Astrocyte of the spinal cord (primary cell): ENCODE measurements at regions not wholly inside any gene's neighbourhood (a gene's known extent, or its start where the extent isn't known, plus 50 kb on each side); places are given as distances from the start of the nearest gene placed in this dataset.

Source experiments
- DNase-seq: peaks from one replicate; pipeline ENCODE4 v3.0.0; 2011; ENCODE audit warnings: low read depth, low spot score
- H3K4me3 ChIP-seq: 2 replicates; pipeline ENCODE4 v1.5.1; 2011; ENCODE audit warnings: low read depth, mild to moderate bottlenecking, low read length, moderate library complexity
- CTCF ChIP-seq: IDR thresholded peaks from 2 replicates; pipeline ENCODE4 v1.5.1; 2012; ENCODE audit warnings: low read depth, mild to moderate bottlenecking, low read length, inconsistent platforms
- in situ Hi-C: cut with HindIII; loops from 2 replicates; pipeline ENCODE4 v1.10.0; 2017; ENCODE audit warnings: low sequenced_read_pairs

GRCh38 chr12:127750076-127750840, 516.7 kb upstream of the TMEM132C start:
- TF ChIP-seq CTCF = no peak
- DNase-seq = peak; percentile 0
- in situ Hi-C loops = no loop called here
- H3K4me3 ChIP-seq = no peak overlapping the region

DNA sequence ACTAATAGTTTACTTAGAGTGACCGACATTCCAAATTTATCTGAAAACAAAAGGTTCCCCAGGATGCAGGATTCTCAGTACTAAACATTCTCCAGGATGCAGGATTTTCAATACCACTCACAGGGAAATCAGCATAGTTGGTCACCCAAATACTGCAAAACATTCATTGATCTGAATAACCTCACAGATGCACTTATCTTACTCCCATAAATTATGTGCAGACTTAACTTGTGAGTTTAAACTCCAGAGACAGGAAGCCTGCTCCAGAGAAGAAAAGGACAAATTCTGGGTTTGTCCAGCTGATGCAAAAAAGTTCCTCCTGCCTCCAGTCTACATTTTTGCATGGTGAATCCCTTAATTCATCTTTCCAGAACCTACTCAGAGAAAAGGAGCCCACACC, 514.2 kb upstream of the TMEM132C start:
- DNase-seq = no peak
- no peak for TF ChIP-seq CTCF
- no peak overlapping the region for H3K4me3 ChIP-seq
- in situ Hi-C loops = no loop called here

DNA sequence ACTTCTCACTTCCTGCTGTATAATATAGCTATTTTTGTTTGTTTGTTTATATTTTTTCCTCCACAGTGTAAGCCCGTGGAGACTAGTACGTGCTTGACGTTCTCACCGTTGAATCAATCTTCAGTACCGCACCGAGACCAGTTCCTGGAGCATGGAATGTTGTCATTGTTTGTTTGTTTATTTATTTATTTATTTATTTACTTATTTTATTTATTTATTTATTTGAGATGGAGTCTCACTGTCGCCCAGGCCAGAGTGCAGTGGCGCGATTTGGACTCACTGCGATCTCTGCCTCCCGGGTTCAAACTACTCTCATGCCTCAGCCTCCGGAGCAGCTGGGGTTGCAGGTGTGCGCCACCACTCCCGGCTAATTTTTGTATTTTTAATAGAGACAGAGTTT, 506.6 kb upstream of the TMEM132C start:
- DNase-seq = no peak
- H3K4me3 ChIP-seq = no peak overlapping the region
- TF ChIP-seq CTCF = no peak
- in situ Hi-C loops = no loop called here

DNA sequence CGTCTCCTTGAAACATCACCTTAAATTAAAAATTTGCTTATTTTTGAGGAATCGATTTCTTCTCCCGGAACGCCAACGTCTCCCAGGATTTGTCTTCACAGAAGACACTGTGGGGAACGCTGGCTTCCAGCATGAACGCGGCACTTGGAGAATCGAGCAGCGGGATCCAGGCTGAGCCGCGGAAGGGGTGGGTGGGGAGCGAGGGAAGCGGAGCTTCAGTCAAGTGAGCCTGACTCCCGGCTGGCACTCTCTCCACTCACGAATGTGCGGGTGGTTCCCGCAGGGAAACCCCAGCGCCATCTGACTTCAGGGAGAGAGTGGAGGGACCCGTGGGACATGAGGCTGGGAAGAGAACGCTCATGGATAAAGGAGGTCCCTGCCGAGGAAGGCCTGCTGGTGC, 506.0 kb upstream of the TMEM132C start:
- TF ChIP-seq CTCF = no peak
- H3K4me3 ChIP-seq = no peak overlapping the region
- no peak for DNase-seq
- in situ Hi-C loops = no loop called here

- DNase-seq = no peak
- no peak for TF ChIP-seq CTCF
- H3K4me3 ChIP-seq = no peak overlapping the region
- in situ Hi-C loops = no loop called here
Observed at GRCh38 chr12:127761880-127762279, 505.1 kb upstream of the TMEM132C start.

DNA sequence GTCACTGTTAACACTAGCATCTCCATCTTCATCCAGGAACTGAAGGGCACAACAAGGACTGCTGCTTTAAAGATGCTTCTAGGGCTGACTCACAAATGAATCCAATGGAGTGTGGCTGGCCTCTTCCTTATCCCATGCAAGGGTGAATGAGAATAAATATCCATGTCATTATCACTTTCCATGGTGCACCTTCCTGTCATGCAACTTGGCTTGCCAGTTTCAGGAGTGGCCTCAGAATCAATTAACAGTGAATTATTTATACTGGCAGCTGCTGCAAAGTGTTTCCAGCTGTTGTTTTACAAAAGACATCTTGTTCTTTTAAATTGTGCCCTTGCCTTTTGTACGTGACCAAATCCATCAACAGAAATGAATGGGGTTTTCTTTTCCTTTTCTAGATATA, 499.3 kb upstream of the TMEM132C start:
- TF ChIP-seq CTCF = no peak
- in situ Hi-C loops = no loop called here
- DNase-seq = no peak
- H3K4me3 ChIP-seq = no peak overlapping the region

- in situ Hi-C loops = no loop called here
- TF ChIP-seq CTCF = no peak
- H3K4me3 ChIP-seq = no peak overlapping the region
- DNase-seq = no peak
Observed at GRCh38 chr12:127770118-127770517, 496.9 kb upstream of the TMEM132C start.
